ENCODE measurements at regions not wholly inside any gene's neighbourhood (a gene's known extent, or its start where the extent isn't known, plus 50 kb on each side); places are given as distances from the start of the nearest gene placed in this dataset.

DNA sequence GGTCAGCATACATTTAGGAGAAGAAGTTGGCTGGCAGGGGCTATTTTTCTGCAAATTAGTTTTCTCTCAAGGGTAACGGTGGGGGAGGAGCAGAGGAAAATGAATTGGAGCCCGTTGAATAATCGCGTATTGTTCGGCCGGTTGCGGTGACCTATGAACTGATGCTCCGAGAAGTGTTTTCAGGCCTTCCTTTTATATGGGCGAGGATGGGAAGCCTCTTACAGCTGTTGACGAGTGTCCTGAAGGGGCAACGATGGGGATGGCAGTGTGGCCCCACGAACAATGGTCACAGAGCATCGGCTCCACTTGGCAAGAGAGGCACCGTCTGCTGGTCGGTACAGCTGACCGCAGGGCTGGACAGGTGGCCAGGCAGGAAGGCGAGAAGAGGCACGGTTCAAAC, 400.7 kb downstream of the ZSWIM6 start:
- TF ChIP-seq CTCF (IDR thresholded peaks at IDR 0.05; ENCODE audit: low read depth, low read length) (no peak), EZH2phosphoT487 (IDR thresholded peaks at IDR 0.05; ENCODE audit: low read depth) (no peak)

Measured in OCI-LY3 (cell line).